ENCODE measurements at regions not wholly inside any gene's neighbourhood (a gene's known extent, or its start where the extent isn't known, plus 50 kb on each side); places are given as distances from the start of the nearest gene placed in this dataset.

DNA sequence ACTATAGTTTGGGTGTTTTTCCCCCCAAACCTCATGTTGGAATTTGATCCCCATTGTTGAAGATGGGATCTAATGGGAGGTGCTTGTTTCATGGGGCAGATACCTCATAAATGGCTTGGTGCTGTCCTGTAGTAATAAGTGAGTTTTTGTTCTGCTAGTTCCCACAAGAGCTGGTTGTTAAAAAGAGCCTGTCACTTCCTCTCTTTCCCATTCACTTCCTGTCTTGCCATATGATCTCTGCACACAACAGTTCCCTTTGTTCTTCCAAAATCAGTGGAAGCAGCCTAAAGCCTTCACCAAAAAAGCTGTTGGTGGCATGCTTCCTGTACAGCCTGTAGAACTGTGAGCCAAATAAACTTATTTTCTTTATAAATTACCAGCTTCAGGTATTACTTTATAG is 768.2 kb upstream of the VRK2 start:
- Histone ChIP-seq H3K4me2 (ENCODE audit: insufficient read depth, insufficient read length, low read length) (no peak overlapping the region), H2BK120ac (ENCODE audit: low read depth, low read length, poor library complexity, severe bottlenecking) (no peak overlapping the region), H3K79me2 (ENCODE audit: insufficient read depth, low read length) (no peaks in the 10 kb centered on the region), H2AFZ (ENCODE audit: low read length) (no peak overlapping the region), H3K27ac (ENCODE audit: insufficient read length, low read depth, low read length) (no peak overlapping the region), H3K4me1 (ENCODE audit: insufficient read depth, low read length) (no peaks in the 10 kb centered on the region), H4K91ac (ENCODE audit: insufficient read length, low read depth, low read length) (no peak overlapping the region), H2BK15ac (ENCODE audit: low read depth, low read length) (no peak overlapping the region), H2AK5ac (ENCODE audit: insufficient read length, low read length) (no peak overlapping the region), H4K20me1 (ENCODE audit: control insufficient read depth, insufficient read depth, insufficient read length) (no peaks in the 10 kb centered on the region), H3K27me3 (ENCODE audit: insufficient read depth, low read length) (no peaks in the 10 kb centered on the region), H3K14ac (ENCODE audit: insufficient read depth, low read length) (no peak overlapping the region), H3K23me2 (ENCODE audit: insufficient read length, low read depth, low read length, poor library complexity, severe bottlenecking) (no peaks in the 10 kb centered on the region), H2BK5ac (ENCODE audit: insufficient read length, low read length) (no peak overlapping the region), H3K9me3 (ENCODE audit: control insufficient read depth, low read depth, low read length) (peaks cover 5% of the 10 kb centered on the region), H3K9ac (ENCODE audit: extremely low read depth, insufficient read length, low read length) (no peak overlapping the region), H3K4ac (ENCODE audit: low read depth, low read length) (no peak overlapping the region), H4K8ac (replicated peaks; ENCODE audit: insufficient read length, low read depth, low read length) (no peak overlapping the region), H3K79me1 (ENCODE audit: insufficient read depth, low read depth, low read length, poor library complexity, severe bottlenecking) (no peaks in the 10 kb centered on the region), H4K5ac (ENCODE audit: insufficient read length, low read depth, low read length) (no peak overlapping the region), H3T11ph (ENCODE audit: low read length) (no peak overlapping the region), H2BK20ac (ENCODE audit: low read depth, low read length, poor library complexity, severe bottlenecking) (no peak overlapping the region), H3K18ac (ENCODE audit: insufficient read length, low read depth, low read length) (no peak overlapping the region), H2BK12ac (ENCODE audit: insufficient read length, low read depth, low read length) (no peak overlapping the region), H3K23ac (ENCODE audit: insufficient read length, low read depth, low read length) (no peak overlapping the region), H3K56ac (ENCODE audit: insufficient read length, low read depth, low read length) (no peak overlapping the region)
- H3K36me3 Mint-ChIP-seq (ENCODE audit: insufficient read depth in 1 of 3, low read depth in 3 of 3) = peaks cover 4 to 16% (median 10%) of the 10 kb centered on the region in 3 experiments; a peak in 6 of 7 replicates
- H3K4me1 Mint-ChIP-seq = no peaks in the 10 kb centered on the region
- peaks cover 45 to 65% of the 10 kb centered on the region in 2 experiments for H3K9me3 Mint-ChIP-seq
- no peak overlapping the region for H3K4me3 Mint-ChIP-seq
- no peak overlapping the region for H3K27ac Mint-ChIP-seq
- no peaks in the 10 kb centered on the region for H3K27me3 Mint-ChIP-seq (ENCODE audit: low read depth)
- no peak for DNase-seq
- TF ChIP-seq, protein P1, sequence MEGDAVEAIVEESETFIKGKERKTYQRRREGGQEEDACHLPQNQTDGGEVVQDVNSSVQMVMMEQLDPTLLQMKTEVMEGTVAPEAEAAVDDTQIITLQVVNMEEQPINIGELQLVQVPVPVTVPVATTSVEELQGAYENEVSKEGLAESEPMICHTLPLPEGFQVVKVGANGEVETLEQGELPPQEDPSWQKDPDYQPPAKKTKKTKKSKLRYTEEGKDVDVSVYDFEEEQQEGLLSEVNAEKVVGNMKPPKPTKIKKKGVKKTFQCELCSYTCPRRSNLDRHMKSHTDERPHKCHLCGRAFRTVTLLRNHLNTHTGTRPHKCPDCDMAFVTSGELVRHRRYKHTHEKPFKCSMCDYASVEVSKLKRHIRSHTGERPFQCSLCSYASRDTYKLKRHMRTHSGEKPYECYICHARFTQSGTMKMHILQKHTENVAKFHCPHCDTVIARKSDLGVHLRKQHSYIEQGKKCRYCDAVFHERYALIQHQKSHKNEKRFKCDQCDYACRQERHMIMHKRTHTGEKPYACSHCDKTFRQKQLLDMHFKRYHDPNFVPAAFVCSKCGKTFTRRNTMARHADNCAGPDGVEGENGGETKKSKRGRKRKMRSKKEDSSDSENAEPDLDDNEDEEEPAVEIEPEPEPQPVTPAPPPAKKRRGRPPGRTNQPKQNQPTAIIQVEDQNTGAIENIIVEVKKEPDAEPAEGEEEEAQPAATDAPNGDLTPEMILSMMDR (conservative IDR thresholded peaks at IDR 0.05) = no peak

Measured in H9 (cell line).